ENCODE measurements at regions not wholly inside any gene's neighbourhood (a gene's known extent, or its start where the extent isn't known, plus 50 kb on each side); places are given as distances from the start of the nearest gene placed in this dataset.
"Not testable (repeated sequence)": the region's sequence is repeated elsewhere in the genome, so short reads cannot be mapped to it uniquely, and the experiment has no call there.

GRCh38 chr3:190989218-190989617 lies 126.7 kb upstream of the GMNC start:
- no peak for DNase-seq (ENCODE audit: low read depth)

GRCh38 chr3:190988102-190988501 lies 125.6 kb upstream of the GMNC start:
- no peak for DNase-seq (ENCODE audit: low read depth)

GRCh38 chr3:190984502-190985244 lies 122.2 kb upstream of the GMNC start:
- DNase-seq (ENCODE audit: low read depth) = no peak

GRCh38 chr3:190983875-190984274 lies 121.4 kb upstream of the GMNC start:
- no peak for DNase-seq (ENCODE audit: low read depth)

GRCh38 chr3:190973771-190974170 lies 111.3 kb upstream of the GMNC start:
- DNase-seq (ENCODE audit: low read depth) = no peak

GRCh38 chr3:190972840-190973270 lies 110.4 kb upstream of the GMNC start:
- DNase-seq (ENCODE audit: low read depth) = peak; percentile 32

GRCh38 chr3:190972196-190972595 lies 109.7 kb upstream of the GMNC start:
- DNase-seq (ENCODE audit: low read depth) = no peak

GRCh38 chr3:190970560-190970959 lies 108.1 kb upstream of the GMNC start:
- DNase-seq (ENCODE audit: low read depth) = no peak

GRCh38 chr3:190968616-190969015 lies 106.1 kb upstream of the GMNC start:
- no peak for DNase-seq (ENCODE audit: low read depth)

- not testable (repeated sequence) for DNase-seq (ENCODE audit: low read depth)
These were observed 102.4 kb upstream of the GMNC start for GRCh38 chr3:190964931-190965330.

- DNase-seq (ENCODE audit: low read depth) = no peak
These were observed 96.6 kb upstream of the GMNC start for GRCh38 chr3:190959077-190959476.

GRCh38 chr3:190941694-190942260 lies 79.3 kb upstream of the GMNC start:
- no peak for DNase-seq (ENCODE audit: low read depth)

GRCh38 chr3:190934616-190935015 lies 72.1 kb upstream of the GMNC start:
- DNase-seq (ENCODE audit: low read depth) = not testable (repeated sequence)

- no peak for DNase-seq (ENCODE audit: low read depth)
These were observed 64.1 kb upstream of the GMNC start for GRCh38 chr3:190926619-190927018.

- peak; percentile 4 for DNase-seq (ENCODE audit: low read depth)
These were observed 50.2 kb upstream of the GMNC start for GRCh38 chr3:190912736-190913135.

Measured in M059J (cell line).